ENCODE measurements at regions not wholly inside any gene's neighbourhood (a gene's known extent, or its start where the extent isn't known, plus 50 kb on each side); places are given as distances from the start of the nearest gene placed in this dataset.
"Not testable (repeated sequence)": the region's sequence is repeated elsewhere in the genome, so short reads cannot be mapped to it uniquely, and the experiment has no call there.

- DNase-seq (ENCODE audit: low read depth) = no peak
These were observed 56.1 kb downstream of the CAPZA3 start for GRCh38 chr12:18794000-18794399.

GRCh38 chr12:18797604-18798003 lies 59.7 kb downstream of the CAPZA3 start:
- no peak for DNase-seq (ENCODE audit: low read depth)

DNA sequence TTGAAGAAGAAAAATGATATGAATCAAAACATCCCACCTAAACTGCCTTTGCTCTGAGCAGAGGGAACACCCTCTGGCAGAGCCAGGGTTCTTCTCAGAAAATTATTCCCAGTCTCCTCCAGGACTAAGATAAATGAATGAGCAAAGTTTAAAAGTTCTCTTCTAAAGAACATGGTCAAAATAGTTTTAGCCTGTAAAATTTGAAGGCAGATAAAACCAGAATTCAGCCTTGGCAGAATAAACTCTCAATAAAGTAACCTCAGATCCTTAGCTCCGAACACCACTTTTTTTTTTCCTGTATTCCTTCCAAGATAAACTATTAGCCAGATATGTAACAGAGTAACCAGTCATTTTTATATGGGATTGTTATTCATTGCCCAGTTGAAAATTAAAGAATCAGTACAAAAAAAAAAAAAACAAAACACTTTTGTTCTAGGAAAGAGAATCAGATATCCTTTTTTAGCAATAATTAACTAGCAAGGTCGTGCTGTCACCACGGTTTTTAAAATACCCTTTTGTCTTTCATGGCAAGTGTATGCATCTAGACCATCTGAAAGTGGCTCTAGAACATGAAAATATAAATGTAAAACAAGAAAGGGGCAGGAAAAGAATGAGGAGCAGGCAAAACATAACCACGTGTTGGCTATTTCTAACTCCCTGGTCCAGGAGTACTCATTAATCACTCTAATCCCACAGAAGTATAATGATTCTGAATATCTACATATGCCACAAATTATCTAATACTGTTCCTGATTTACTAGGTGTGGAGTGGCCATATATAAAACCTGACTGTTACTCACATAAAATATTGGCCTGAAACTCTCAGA lies 60.8 kb downstream of the CAPZA3 start:
- no peak for DNase-seq (ENCODE audit: low read depth)

GRCh38 chr12:18799561-18799960 lies 61.6 kb downstream of the CAPZA3 start:
- no peak for DNase-seq (ENCODE audit: low read depth)

DNA sequence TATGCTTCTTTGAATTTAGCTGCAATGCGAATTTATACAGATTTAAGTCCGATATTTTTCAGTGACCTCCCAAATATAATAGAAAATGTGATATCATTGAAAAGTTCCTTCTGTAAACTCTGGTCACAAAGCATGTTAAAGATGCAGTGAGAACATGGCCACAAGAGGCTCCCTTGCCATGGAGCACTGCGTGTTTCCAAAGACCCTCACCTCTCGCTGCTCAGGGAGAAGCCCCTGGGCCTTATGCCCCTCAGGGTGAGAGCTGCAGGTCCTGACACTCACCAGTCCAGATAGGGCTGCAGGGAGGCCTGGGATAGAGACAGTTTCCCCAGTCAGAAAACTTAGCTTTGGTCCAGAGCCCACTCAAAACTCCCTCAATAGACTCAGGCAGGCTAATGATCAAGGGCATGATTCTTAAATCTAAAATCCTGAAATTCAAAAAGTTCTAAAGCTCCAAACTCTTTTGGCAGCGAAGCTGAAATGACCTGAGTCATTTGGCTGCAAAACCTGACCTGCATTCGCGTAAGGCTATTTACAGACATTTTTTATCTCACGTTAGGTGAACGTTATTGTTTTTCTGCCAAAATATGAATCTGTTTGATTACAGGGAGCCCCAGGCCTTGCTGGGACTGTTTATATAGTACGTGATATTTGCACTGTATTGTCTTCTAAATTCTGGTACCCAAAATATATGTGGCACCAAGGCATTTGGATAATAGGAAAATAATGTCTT lies 67.8 kb downstream of the CAPZA3 start:
- DNase-seq (ENCODE audit: low read depth) = no peak

GRCh38 chr12:18807714-18808113 lies 69.8 kb downstream of the CAPZA3 start:
- no peak for DNase-seq (ENCODE audit: low read depth)

- no peak for DNase-seq (ENCODE audit: low read depth)
These were observed 70.3 kb downstream of the CAPZA3 start for GRCh38 chr12:18808221-18808620.

- no peak for DNase-seq (ENCODE audit: low read depth)
These were observed 72.8 kb downstream of the CAPZA3 start for GRCh38 chr12:18810537-18811253.

DNA sequence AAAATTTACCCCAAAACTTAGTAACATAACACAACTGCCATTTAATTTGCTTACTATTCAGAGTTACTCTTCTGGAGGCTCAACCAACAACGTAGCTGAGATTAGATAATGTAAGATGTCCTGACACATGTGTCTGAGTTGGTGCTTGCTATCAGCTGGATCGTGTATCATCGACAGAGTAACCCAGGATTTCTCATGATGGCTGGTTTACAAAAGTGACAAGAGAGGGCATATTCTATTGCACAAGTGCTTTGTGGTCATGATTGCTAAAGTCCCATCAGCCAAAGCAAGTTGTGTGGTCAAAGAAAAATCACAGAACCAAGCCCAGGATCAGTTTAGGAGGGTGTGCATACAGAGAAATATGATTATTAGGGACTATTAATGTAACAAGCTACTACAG lies 73.4 kb downstream of the CAPZA3 start:
- DNase-seq (ENCODE audit: low read depth) = no peak

DNA sequence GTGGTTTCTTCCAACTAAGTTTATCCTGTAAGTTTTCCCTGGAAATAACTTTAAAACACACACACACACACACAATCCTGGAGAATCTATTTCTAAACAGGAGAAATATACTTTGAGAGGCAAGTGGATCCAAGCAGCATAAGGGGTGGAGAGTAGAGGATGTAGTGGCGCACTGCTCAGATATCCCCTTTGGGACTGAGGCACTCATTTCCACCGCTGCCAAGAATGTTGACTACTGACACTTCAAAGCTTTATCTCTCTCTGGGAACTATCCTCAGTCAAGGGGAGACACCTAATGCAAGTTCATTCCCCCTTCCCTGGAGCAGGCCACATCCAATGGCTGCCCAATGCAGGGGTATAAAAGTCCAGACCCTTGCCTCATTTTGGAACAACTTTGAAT lies 75.8 kb downstream of the CAPZA3 start:
- no peak for DNase-seq (ENCODE audit: low read depth)

GRCh38 chr12:18818579-18819268 lies 80.8 kb downstream of the CAPZA3 start:
- no peak for DNase-seq (ENCODE audit: low read depth)

DNA sequence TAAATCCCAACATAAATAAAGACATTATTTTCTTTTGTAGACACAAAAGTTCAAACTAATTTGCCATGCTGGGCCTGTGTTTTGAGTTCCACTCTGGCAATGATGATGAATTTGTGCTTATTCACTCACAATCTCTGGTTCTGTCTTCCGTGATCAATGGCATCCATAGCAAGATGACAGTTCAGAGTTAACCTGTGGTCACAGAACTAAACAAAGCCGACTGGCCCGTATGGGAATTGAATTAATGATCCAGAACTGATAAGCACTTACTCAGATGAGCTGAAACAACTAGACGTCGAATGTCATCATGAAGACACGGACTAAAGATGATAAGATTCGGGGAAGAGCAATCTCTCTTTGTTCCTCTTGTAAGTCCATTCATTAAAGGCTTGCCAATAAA lies 81.6 kb downstream of the CAPZA3 start:
- DNase-seq (ENCODE audit: low read depth) = no peak

- DNase-seq (ENCODE audit: low read depth) = no peak
These were observed 85.5 kb downstream of the CAPZA3 start for GRCh38 chr12:18823461-18823860.

- DNase-seq (ENCODE audit: low read depth) = no peak
These were observed 86.4 kb downstream of the CAPZA3 start for GRCh38 chr12:18824287-18824686.

DNA sequence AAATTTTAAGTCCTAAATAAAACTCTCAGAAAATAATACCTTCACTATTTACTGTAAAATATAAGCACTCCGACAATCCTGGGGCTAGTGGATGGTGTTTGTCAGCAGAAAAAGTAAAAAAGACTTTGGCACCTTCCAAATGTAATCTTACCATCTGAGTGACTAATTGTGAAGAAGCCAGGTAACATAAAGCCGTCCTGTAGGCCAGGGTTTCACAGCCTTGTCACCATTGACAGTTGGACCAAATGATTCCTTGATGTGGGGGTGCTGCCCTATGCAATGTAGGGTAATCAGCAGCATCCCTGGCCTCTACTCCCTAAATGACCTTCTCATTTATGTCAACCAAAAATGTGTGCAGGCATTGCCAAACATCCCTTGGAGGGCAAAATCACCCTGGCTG lies 87.2 kb downstream of the CAPZA3 start:
- no peak for DNase-seq (ENCODE audit: low read depth)

- no peak for DNase-seq (ENCODE audit: low read depth)
These were observed 90.0 kb downstream of the CAPZA3 start for GRCh38 chr12:18827913-18828312.

DNA sequence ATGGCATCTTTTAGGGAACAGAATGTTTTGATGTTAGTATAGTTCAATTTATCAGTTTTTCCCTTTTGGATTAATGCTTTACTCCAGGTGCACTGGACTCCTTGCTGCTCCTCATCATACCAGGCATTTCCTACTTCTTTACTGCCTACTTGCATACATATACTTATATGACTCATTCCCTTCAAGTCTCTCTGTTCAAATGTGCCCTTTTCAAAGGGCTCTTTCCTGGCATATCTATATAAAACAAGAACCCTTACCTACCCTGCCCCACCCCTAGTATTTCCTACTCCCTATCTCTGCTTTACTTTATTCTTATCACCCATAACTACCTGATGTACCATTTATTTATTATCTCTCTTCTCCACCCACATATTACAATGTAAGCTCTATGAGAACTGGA lies 90.6 kb downstream of the CAPZA3 start:
- no peak for DNase-seq (ENCODE audit: low read depth)

GRCh38 chr12:18828987-18829386 lies 91.1 kb downstream of the CAPZA3 start:
- no peak for DNase-seq (ENCODE audit: low read depth)

DNA sequence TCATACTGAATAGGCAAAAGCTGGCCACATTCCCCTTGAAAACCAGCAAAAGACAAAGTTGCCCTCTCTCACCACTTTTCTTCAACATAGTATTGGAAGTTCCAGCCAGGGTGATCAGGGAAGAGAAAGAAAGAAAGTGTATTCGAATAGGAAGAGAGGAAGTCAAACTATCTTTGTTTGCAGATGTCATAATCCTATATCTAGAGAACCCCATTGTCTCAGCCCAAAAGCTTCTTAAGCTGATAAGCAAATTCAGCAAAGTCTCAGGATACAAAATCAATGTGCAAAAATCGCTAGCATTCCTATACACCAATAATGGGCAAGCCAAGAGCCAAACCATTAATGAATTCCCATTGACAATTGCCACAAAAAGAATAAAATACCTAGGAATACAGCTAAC lies 95.0 kb downstream of the CAPZA3 start:
- not testable (repeated sequence) for DNase-seq (ENCODE audit: low read depth)

DNA sequence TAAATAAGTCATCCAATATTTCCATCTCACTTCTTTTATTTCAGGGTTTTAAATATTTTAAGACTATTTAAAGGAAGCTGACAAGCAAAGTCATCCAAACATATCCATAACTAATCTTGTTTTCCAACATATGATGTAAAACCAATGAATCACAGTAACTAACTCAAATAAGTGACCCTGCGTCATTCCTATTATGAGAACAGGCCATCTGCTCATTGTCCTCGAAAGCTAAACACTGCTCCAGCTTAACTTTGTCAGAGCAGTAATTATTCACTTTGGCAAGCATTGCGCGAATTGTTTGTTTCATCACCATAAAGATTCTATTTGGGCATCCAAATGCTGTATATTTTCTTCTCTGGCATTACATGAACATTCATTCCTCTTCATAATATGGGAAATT lies 99.1 kb downstream of the CAPZA3 start:
- no peak for DNase-seq (ENCODE audit: low read depth)

GRCh38 chr12:18837505-18837904 lies 99.6 kb downstream of the CAPZA3 start:
- no peak for DNase-seq (ENCODE audit: low read depth)

DNA sequence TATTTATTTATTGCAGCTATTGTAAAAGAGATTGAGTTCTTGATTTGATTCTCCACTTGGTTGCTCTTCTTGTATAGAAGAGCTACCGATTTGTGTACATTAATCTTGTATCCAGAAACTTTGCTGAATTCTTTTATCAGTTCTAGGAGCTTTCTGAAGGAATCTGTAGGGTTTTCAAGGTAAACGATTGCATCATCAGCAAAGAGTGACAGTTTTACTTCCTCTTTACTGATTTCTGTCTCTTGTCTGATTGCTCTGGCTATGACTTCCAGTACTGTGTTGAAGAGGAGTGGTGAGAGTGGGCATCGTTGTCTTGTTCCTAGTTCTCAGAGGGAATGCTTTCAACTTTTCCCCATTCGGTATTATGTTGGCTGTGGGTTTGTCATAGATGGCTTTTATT lies 103.1 kb downstream of the CAPZA3 start:
- DNase-seq (ENCODE audit: low read depth) = not testable (repeated sequence)

Measured in fibroblast of the conjunctiva (primary cell).